NCI-H524 (cell line): ENCODE measurements at regions not wholly inside any gene's neighbourhood (a gene's known extent, or its start where the extent isn't known, plus 50 kb on each side); places are given as distances from the start of the nearest gene placed in this dataset.
A peak's percentile ranks its signal among the peaks of the same experiment; 100 is the strongest.

Experiments used
- DNase-seq, 2 experiments: peaks; one replicate each; lab custom pipeline; 2025; lab: John Stamatoyannopoulos, UW

DNA sequence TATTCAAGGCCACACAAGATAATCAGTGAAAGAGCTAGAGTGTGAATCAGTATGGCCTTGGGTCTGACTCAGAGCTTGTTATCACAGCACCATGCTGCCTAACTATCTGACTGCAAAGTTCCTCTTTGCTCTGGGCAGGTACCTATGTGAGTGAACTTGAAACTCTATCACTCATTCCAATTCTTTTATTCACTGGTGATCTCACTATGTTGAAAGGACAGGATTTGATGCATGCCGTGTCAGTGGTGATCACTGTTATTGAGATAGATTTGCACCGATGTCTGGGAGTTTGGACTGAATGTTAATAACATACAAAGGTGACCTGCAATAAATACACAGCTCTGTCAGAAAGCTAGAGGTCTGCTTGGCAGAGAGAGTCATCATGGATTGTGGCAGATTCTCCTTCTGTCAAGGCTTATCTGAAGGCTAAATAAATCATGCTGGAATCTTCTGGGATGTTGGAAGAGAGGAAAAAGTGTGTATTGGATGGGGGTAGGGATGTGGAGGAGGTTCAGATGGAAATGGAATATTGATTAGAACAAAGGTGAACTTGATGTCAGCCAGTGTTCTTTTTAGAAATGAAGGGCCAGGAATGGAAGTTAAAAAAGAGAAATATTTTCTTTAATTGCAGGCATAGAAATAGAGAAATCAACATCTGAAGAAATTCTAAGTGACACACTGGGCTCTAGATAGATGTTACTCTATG, 91.8 kb upstream of the TNC start:
- DNase-seq = no peak

DNA sequence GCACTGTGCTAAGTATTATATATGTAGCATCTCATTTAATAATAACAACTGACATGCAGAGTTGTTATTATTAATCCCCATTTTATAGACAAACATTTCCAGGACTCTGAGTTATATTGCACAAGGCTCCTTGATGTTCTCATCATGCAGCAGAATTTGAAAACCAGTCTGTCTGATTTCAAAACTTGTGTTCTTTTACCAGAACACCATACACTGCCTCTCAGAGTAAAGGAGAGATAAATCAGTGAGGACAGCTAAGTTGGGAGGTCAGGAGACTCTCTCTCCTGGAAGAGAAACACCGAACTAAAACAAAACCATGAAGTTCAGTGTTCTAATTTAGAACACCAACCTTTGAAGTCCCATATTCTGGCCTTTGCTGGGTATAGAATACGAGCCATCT, 92.7 kb upstream of the TNC start:
- no peak for DNase-seq

DNA sequence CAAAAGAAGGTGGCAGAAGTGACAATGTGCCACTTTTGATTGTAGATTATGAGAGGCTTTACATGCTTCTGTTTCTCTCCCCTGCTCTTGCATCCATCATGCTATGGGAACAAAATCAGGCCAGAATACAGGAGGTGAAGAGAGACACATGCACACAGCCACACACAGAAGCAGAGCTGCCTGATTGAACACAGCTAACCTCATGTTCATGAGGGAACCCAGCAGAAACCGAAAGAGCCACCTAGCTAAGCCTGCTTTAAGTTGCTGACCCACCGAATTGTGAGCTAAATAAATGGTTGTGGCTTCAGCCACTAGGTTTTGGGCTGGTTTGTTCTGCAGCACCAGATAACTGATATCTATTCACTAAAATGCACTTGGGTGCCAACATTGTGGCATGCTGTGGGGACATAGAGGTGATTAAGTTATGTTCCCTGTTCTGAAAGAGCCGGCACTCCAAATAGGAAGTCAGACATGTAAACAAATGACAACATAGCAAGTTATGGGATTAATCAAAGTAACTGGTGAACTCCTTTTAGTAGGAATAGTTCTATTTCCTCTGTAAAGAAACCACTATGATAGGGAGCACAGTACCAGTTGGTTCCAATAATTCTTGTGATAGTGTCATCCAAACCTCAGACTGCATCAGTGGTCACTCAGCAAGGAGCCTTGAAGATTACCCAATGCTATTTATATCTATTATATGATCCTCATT, 93.6 kb upstream of the TNC start:
- DNase-seq = peak in 1 of 2 experiments; percentile 26

DNA sequence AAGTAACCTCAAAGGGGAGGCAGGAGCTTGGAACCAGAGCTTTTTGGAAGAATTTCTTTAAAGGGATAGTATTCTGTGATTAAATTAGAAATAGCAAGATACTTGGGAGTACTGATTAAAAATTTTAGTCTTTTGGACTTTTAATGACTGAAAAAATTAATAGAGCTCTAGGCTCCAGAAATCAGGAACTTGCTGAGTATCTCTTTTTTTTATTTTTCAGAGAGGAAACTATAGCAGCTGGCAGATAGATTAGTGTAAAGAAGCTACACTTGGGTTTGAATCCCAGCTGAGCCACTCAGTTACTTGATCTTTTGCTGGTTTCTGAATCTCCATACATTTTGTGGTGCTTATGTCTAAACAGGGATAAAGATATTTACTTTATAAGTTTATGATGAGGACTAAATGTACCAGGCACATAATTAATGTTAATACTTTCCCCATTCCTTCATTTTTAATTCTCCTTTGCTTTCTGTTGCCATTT, 94.2 kb upstream of the TNC start:
- DNase-seq = peak; percentile 19 to 46

DNA sequence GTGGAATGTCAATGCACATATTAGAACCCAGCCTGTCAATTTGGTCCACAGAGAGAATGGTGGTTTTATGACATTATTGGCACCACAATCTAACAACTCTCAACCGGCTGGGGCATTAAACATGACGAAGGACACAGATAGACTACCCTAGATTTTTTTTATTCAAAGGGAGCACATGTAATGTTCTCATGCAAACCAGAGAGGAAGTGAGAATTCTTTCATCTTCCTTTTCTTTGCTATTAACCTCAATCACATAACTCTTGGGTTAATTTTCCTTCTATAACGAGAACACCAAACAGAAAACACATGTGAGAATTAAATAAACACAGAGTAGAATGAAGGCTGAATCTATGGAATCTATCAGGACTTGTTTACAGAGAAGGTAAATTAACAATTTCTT, 94.9 kb upstream of the TNC start:
- DNase-seq = no peak

DNA sequence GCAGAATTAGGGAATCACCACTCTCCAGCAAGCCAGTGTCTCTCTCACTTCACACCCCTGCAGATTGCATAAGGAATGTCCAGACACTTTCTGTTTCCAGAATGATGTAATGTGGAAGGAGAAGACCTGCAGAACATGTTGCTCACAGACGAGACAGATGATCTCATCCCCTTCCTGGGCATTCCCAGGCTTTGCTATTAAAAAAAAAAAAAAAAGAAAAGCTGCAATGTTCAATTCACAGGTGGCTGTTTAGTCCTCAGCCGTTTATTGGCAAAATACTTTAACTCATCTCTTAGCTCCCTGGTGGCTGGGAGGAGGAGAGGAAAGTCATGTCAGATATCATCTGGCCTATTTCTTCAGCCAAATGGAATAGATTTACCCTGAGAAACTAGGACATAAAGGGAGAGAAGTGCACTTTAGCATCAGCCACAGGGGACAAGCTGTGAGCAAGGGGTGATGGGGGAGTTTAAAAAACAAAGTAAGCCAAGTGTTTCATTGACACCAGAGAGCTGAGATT, 95.9 kb upstream of the TNC start:
- peak in 1 of 2 experiments; percentile 5 for DNase-seq

DNA sequence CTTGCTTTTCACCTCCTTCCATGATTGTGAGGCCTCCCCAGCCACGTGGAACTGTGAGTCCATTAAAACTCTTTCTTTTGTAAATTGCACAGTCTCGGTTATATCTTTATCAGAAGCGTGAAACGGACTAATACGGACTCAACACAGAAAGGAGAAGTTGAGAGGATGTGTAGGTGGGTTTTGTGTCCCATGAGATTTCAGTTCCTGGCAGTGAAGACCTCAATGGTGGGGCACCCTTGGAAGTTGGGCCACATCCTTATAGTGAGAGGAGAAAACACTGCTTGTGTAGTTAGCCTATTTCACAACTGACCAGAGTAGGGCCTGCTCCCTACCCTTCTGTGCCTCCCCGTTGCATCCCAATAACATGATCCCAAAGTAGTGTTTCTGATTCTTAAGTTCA, 98.9 kb upstream of the TNC start:
- no peak for DNase-seq

DNA sequence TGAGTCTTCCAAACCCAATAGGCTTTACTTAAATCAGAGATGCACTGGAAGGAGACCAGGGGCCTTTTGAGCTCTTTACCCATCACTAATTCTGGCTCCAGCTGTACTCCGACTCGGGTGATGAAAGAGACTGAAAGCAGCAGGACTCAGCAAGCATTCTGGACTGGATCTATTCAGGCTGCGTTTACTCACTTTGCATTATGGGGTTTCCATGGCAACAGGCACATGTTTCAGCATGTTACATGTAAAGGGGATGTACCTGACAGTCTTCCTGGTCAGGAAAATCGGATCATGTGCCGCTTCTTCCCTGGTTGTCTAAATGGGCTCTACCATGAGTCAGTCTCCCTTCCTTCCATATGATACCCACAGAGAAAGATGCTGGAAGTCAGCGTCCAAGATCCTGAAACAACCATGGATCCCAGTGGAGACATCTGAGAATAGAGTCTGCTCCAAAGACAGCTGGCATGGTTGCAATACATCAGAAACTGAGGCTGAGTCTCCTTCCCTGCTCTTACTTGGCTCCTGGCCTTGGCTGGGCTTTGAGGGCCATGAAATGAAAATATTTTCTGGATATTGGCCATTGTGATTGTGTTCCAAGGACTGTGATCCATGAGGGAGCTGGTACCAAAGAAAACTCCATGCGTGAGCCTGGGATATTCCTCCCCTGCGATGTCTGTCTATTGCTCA, 102.5 kb upstream of the TNC start:
- peak; percentile 41 to 49 for DNase-seq

DNA sequence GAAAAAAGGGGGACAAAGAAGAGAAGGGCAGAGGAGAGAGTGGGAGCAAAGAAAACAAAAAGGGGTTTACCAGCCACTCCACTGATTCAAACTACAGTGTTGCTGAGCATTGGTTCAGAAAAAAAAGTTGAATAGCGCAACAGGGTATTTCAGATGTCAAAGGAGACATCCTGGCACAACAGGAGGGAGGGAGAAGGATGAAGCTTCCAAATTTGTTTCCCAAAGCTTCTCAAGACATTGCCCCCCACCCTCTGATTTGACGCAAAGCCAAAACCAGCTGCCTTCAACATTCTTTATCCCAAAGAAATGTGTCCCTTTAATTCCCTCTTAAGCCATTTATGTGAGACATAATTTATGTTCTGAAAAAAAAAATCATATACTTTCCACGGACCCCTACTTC, 105.5 kb upstream of the TNC start:
- no peak for DNase-seq

DNA sequence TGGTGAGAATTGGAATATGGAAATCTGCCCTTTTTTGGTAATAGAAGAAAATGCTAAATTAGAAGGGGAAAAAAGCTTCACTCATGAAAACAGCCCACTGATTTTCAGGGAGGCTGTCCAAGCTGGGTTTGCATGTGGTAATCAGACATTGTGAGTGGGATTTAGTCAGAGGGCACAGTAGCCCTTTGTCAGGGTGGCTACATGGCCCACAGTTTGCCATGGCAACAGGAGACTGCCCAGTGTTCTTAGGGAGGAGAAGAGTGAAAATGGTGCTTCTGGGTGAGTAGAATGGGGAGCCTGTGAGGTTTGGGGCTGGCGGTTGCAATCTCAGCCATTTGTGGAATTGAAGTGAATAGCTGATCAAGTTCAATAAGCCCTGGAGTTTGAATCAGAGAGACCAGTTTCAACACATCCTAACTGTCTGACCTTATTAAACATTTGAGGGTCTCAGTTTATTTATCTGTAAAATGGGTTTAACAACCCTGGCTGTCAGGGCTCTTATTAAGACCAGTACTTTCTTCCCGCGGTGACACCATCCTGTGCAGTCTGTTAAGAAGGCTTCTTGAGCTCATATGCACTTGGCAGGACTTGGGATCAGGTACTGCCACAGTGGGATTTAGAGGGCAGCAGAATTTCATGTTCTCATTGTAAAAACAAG, 107.6 kb upstream of the TNC start:
- no peak for DNase-seq

DNA sequence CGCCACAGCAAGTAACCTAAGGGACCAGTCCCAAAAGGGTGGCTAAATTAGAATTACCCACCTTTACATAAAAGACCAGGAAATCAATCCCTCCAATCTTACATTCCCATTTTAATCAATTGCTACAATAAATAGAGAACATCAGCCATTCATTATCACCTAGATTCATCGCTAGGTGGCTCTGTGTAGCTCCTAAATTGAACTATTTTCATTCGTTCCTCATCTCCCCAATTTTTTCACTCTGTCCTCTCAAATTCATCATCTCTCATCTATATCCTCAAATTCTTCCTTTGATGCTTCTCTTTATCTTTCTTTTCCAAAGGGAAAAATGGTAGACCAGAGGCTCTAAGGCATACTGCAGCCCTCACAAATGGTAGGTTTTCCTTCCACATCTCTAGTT, 108.2 kb upstream of the TNC start:
- no peak for DNase-seq

DNA sequence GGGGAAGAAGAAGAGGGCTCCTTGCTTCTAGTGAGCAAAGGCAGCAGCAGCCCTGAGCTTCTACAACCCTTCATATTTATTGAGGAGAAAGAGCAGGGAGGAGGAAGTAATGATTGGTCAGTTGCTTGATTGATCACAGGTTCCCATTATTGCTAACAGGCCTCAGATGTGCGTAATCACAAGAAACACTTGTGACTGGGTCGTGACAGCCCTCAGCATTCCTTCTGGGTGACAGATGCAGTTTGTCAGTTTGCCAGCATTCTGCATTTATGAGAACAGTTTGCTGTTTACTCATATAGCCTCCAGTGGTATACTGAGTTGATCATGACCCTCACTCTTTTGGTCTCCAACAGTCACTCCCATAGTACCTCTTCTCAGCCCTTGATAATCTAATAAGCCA, 111.5 kb upstream of the TNC start:
- DNase-seq = no peak

DNA sequence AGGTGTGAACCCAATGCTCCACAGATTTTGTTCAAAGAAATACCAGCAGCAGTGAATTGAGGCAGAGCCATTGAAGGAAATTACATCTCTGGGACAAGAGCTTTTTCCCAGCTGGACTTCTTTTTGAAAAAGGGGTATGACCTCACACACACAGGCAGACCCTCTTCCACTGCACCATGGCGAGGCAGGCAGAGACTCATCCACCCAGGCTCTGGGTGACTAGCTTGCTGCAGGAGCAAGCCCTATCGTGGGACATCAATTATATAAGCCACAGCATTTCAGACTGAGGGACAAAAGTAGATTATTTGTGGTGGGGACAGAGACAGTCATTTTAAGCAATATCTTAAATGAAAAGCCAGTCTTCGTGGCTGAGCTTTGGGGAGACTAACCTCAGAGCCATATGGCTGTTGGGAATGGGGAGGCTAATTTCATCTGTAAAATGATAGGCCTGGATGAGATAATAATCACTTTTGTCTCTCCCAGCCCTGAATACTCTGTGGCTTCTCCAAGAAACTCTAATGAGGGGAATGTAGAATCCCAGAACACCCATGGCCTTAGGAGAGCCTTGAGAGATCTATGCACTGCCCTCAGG, 113.1 kb upstream of the TNC start:
- peak in 1 of 2 experiments; percentile 47 for DNase-seq

DNA sequence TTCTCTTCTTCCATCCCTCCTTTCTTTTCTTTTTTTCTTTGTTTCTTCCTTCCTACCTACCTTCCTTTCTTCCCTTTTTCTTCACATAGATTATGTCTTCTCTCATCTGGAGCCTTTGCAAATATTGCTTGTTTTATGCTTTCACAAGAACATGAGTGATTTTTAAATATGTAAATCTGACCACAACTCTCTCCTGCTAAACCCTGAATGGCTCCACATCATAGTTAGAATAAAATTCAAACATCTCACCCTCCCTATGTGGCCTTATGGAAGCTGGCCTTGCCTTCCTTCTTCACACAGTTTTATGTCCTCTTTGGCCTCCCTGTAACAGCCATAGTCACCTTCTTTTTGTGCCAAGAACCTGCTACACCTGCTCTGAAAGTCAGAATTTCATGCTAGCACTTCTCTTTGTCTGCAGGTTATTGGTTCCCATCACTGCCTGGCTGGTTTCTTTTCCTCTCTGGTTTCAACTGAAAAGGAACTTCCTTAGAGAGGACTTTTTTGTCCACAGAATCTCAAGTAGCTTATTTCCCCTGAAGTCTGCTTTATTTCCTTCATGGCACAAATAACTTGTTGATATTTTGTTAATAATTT, 114.3 kb upstream of the TNC start:
- DNase-seq = no peak

DNA sequence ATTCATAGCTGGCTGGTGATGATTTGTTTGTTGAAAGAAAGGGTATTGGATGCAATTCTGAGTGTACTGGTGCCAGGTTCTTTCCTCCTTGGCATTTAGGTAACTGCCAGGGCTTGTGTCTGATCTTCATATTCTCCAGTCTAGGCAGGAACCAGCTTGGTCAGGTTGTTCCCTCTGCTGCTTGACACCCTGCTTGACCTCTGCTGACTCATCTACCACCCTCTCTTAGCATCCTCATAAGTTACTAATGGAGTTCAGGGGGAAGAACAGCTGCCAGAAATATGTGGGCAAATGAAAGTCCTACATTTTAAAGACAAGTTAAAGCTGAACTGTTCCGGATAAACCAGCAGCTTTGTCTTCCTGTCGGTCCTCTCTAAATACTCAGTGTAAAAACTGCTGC, 116.1 kb upstream of the TNC start:
- DNase-seq = no peak

DNA sequence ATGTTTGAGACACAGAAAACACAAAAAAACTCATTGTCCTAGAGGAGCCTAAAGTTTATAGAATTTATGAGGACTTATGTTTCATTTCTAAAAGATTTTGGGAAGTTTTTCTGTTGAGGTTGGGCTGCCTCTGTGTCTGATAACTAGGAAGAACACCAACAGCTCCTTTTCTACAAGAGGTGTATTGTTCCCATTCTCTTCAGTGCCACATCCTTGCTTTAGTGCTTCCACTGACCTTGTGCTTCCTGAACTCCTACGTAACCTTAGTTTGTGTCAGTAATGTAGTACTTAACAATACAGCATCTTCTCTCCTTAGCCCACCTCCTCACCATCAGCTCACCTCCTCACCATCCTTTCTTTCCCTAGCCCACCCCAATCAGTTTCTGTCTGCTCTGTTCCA, 117.3 kb upstream of the TNC start:
- no peak for DNase-seq

DNA sequence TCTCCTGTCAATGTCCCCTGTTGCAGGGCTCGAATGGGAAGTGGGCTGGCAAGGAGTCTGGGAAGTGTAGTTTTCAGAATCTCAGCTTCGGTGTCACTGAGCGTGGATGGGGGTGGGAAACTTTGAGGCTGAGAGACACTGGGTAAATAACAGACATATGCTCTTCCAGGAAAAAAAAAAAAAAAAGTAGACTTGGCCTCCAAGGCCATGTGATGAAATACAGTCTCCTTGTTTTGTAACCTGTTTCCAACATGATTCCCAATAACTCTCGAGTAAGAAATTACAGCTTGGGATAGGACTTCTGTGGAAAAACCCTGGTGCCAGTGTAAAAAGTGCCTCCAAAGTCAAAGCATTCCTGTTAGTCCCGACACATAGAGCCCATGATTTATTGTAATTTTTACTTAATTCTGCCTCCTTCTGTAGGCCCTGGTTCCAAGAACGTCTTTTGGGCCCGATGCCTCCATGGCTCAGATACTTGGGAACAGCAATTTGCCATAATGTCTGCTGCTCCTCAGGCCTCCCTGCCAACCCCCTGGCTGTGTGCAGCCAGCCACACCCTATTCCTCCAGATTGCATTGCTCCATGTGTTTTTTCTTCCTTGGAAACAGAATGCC, 119.5 kb upstream of the TNC start:
- DNase-seq = no peak

DNA sequence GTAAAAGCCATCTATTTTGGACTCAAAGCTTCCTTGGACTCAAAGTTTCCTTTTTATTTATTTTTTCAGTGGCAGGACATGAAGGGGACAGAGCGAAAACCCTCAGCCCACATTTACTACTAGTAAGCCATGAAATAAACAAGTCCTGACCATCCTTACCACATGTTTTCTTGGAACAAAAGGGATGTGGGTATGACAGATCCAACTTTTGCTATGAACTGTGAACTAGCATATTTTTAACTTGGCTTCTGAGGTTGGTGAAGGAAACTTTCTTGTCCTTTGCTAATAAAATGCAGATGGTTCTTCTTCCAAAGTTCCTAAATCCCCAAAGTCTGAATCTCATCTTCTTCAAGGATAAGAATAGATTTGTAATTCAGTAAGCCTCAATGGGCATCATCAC, 122.7 kb upstream of the TNC start:
- DNase-seq = no peak

DNA sequence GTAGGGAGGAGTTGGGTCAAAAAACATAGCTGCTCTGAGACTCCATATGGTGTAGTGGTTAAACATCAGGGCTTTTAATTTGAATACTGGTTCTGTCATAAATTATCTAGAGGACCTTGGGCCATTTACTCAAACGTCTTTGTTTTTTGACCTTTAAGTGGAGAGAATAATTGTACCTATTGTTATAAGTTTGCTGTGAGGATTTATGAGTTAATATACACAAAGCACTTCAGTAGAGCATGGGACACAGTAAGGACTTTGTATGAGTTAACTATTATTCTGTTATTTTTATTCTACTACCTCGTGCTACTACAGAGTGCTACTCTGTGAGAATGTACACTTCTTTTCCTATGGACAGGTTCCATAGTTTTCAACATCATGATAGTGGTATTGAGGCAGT, 123.7 kb upstream of the TNC start:
- DNase-seq = no peak

DNA sequence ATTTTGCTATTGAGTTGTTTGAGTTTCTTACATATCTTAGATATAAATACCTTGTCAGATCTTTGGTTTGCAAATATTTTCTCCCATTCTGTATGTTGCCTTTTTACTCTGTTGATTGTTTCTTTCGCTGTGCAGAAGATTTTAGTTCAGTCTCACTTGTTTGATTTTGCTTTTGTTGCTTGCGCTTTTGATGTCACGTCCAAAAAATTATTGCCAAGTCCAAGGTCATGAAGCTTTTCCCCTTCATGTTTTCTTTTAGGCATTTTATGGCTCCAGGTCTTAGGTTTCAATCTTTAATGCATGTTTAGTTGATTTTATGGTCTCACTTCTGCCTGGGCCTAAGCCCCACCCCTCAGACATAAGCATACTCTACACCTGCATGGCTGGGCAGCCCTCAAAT, 131.5 kb upstream of the TNC start:
- DNase-seq = no peak

DNA sequence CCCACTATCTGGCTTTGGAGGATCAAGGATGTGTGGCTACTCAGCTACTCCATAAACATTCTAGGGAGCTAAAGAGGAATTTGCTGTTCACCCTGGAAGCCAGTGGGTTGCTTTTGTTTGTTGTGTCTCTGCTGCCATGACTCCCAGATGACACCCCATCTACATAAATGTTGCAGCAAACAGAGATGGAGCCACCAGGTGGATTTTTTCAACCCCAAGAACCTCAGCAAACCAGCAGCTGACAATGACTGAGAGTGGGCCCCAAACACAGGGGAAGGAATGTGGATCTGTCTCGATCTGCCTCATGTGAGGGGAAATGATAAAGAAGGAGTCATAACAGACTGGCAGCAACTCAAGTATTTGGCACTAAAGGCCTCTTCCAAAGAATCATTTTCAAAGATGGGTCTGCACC, 132.7 kb upstream of the TNC start:
- no peak for DNase-seq
